Stimulated activated naive CD8-positive, alpha-beta T cell treated with anti-CD3 and anti-CD28 coated beads, Interleukin-15, amount 100 ng/mL, for 72 hours (primary cell): ENCODE measurements at regions not wholly inside any gene's neighbourhood (a gene's known extent, or its start where the extent isn't known, plus 50 kb on each side); places are given as distances from the start of the nearest gene placed in this dataset.

Experiments used
- ATAC-seq: fragments of 150-1000 bp; cut with Tn5 transposase; 2 replicates; pipeline ENCODE4 v1.10.0; 2021; ENCODE audit warnings: mild to moderate bottlenecking, moderate library complexity
- DNase-seq, 2 donors: peaks; one replicate each; pipeline ENCODE4 v3.0.0; 2021 to 2022
- H3K27ac Mint-ChIP-seq, 2 donors: one replicate each; pipeline ENCODE4 v1.8.0; 2022; ENCODE audit warnings: mild to moderate bottlenecking in 2 of 2, mixed read lengths in 2 of 2, moderate library complexity in 2 of 2
- H3K27me3 Mint-ChIP-seq: one replicate; pipeline ENCODE4 v1.8.0; 2022; ENCODE audit warnings: mixed read lengths
- H3K4me1 Mint-ChIP-seq: one replicate; pipeline ENCODE4 v1.8.0; 2022; ENCODE audit warnings: mild to moderate bottlenecking, mixed read lengths
- H3K4me3 Mint-ChIP-seq, 2 donors: one replicate each; pipeline ENCODE4 v1.8.0; 2022; ENCODE audit warnings: mild to moderate bottlenecking in 2 of 2, mixed read lengths in 2 of 2, moderate library complexity in 1 of 2
- H3K9me3 Mint-ChIP-seq, 2 donors: one replicate each; pipeline ENCODE4 v1.8.0; 2022; ENCODE audit warnings: mixed read lengths in 2 of 2

DNA sequence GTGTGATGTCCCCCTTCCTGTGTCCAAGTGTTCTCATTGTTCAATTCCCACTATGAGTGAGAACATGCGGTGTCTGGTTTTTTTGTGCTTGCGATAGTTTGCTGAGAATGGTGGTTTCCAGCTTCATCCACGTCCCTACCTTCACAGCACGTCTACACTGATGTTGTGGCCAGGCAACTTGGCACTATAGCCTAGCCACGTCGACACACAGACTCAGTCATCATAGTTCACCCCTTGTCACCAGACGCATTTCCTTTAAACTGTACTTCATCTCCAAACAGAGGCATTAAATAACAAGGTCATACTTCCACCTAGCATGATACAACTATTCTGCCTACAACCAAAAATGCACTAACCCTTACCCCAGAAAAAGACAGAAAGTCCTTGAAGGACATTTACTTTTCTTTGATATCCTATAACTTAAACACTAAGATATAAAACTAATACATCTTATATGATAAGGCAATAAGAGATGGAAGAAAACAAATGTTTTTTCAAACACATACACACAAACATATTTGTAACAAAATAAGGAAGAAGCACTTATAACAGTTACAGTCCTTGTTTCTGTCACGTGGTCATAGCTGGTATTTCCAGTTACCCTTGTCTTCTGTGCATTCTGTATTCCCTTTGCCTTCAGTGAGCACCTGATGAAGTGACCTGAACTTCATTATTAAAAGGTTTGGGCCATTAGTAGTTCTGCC lies 121.4 kb downstream of the KLF13 start:
- Mint-ChIP-seq H3K4me1 (peaks cover 31% of the 10 kb centered on the region), H3K4me3 (no peak overlapping the region), H3K27me3 (no peaks in the 10 kb centered on the region), H3K27ac (no peak overlapping the region), H3K9me3 (peaks cover 4 to 6% of the 10 kb centered on the region in 2 donors)
- no peak for ATAC-seq
- DNase-seq = no peak

GRCh38 chr15:31448635-31448979 lies 122.0 kb downstream of the KLF13 start:
- H3K4me3 Mint-ChIP-seq = no peak overlapping the region
- H3K27me3 Mint-ChIP-seq = no peaks in the 10 kb centered on the region
- H3K4me1 Mint-ChIP-seq = peaks cover 26% of the 10 kb centered on the region
- H3K9me3 Mint-ChIP-seq = peaks cover 4 to 6% of the 10 kb centered on the region in 2 donors
- DNase-seq (no peak), ATAC-seq (no peak)
- H3K27ac Mint-ChIP-seq = no peak overlapping the region

- no peak for ATAC-seq
- no peak overlapping the region for H3K4me3 Mint-ChIP-seq
- peaks cover 19% of the 10 kb centered on the region for H3K4me1 Mint-ChIP-seq
These were observed 126.2 kb downstream of the KLF13 start for GRCh38 chr15:31452595-31453557.

GRCh38 chr15:31453558-31454318 lies 127.1 kb downstream of the KLF13 start:
- Mint-ChIP-seq H3K4me1 (peaks cover 19% of the 10 kb centered on the region), H3K9me3 (peaks cover 4 to 6% of the 10 kb centered on the region in 2 donors), H3K27ac (peak overlapping the region; percentile 43 to 72), H3K27me3 (no peaks in the 10 kb centered on the region), H3K4me3 (no peak overlapping the region)
- ATAC-seq = no peak
- DNase-seq = no peak

More at GRCh38 chr15:31452595-31453557, 126.2 kb downstream of the KLF13 start:
- no peaks in the 10 kb centered on the region for H3K27me3 Mint-ChIP-seq
- peaks cover 4 to 6% of the 10 kb centered on the region in 2 donors for H3K9me3 Mint-ChIP-seq
- no peak for DNase-seq
- H3K27ac Mint-ChIP-seq = no peak overlapping the region

DNA sequence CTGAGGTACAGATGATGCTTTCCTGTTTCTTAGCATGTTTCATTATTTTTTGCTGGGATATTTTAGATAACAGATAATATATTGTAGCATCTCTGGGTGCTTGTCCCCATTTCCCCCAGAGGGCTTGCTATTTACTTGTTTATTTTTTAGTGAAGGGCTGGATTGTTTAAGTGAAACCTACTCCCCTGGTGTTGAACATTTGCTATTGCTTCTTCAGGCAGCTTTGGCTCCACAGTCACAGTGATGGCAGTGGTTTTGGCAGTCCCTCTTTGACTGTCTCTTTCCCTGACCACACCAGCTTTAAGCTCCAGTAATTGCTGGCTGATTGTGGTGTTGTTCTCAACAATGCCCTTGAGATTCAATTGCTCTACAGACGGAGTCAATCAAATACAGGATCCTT lies 128.9 kb downstream of the KLF13 start:
- no peak for DNase-seq
- Mint-ChIP-seq H3K4me3 (no peak overlapping the region), H3K27me3 (no peaks in the 10 kb centered on the region), H3K9me3 (no peaks in the 10 kb centered on the region), H3K4me1 (peaks cover 28% of the 10 kb centered on the region), H3K27ac (no peak overlapping the region)
- peak; percentile 60 for ATAC-seq

GRCh38 chr15:31456354-31457060 lies 129.9 kb downstream of the KLF13 start:
- no peak for DNase-seq

GRCh38 chr15:31457161-31457560 lies 130.5 kb downstream of the KLF13 start:
- no peak overlapping the region for H3K27ac Mint-ChIP-seq
- ATAC-seq (no peak), DNase-seq (no peak)
- H3K4me1 Mint-ChIP-seq = peaks cover 34% of the 10 kb centered on the region
- H3K4me3 Mint-ChIP-seq = no peak overlapping the region
- no peaks in the 10 kb centered on the region for H3K9me3 Mint-ChIP-seq
- no peaks in the 10 kb centered on the region for H3K27me3 Mint-ChIP-seq

More at GRCh38 chr15:31456354-31457060, 129.9 kb downstream of the KLF13 start:
- no peak overlapping the region for H3K4me3 Mint-ChIP-seq
- no peaks in the 10 kb centered on the region for H3K9me3 Mint-ChIP-seq
- H3K27ac Mint-ChIP-seq = no peak overlapping the region
- no peak for ATAC-seq
- H3K4me1 Mint-ChIP-seq = peaks cover 34% of the 10 kb centered on the region
- H3K27me3 Mint-ChIP-seq = no peaks in the 10 kb centered on the region

DNA sequence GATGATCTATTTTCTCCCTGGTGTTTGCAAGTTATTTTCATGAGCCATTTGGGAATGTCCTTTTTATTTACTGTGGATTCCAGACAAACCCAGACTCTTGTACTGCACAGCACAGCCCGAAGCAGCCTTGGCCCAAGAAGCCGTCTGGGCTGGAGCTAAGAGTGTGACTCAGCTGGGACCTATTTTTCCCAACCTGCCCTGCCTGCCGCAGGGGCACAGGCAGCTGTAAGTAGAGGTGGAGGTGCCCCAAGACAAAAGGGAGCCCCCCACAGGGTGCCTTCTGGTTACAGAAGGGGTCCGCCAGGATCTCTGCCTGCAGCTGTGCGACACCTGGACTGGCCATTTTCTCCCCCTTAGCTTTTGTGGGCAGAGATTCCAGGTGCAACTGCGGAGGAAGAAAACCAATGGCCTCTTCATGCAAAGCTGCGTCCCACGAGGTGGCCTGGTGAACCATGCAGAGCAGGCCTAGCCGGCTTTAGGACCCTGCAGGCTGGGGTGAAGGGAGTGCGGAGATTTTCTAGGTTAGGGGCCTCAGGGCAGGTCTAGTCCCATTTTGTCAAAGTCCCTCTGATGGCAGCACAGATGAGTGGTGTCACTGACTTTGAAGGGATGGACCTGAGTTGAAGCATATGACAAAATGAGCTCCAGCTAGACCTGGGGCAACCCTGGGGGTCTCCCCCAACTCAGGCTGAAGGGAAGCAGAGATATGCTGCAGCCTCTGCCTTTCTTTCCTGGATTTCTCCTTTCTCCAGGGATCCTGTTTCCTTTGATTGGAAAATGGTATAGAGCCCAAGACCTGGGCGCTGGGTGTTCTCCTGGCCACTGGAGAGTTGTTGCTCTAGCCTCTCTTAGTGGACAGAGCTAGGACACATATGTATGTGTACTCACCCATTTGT lies 131.2 kb downstream of the KLF13 start:
- Mint-ChIP-seq H3K27me3 (no peaks in the 10 kb centered on the region), H3K27ac (peak overlapping the region in 1 of 2 donors; percentile 49)

GRCh38 chr15:31458596-31459399 lies 132.2 kb downstream of the KLF13 start:
- no peaks in the 10 kb centered on the region for H3K9me3 Mint-ChIP-seq
- H3K27me3 Mint-ChIP-seq = no peaks in the 10 kb centered on the region
- DNase-seq (peak; percentile 33 to 58), ATAC-seq (peak; percentile 98)
- peak overlapping the region; percentile 44 to 70 for H3K4me3 Mint-ChIP-seq
- H3K27ac Mint-ChIP-seq = peak overlapping the region; percentile 40 to 49
- peaks cover 34% of the 10 kb centered on the region for H3K4me1 Mint-ChIP-seq

More for the DNA sequence above, 131.2 kb downstream of the KLF13 start:
- peaks cover 34% of the 10 kb centered on the region for H3K4me1 Mint-ChIP-seq
- DNase-seq (no peak), ATAC-seq (no peak)
- H3K4me3 Mint-ChIP-seq = no peak overlapping the region
- H3K9me3 Mint-ChIP-seq = no peaks in the 10 kb centered on the region

DNA sequence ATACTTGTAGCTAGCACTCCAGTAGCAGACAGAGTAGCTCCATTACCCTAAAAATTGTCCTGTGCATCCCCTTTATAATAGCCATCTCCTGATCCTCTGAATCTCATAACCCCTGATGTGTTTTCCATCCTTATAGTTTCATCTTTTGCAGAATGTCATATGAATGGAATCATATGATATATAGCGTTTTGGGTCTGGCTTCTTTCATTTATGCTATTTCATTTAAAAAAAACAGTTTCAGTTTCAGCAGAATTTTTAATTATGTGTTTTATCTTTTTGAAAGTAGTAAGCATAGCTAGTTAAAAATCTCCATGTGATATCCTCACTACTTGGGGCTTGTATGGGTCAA lies 132.7 kb downstream of the KLF13 start:
- Mint-ChIP-seq H3K27me3 (no peaks in the 10 kb centered on the region), H3K27ac (peak overlapping the region; percentile 7 to 40), H3K9me3 (no peaks in the 10 kb centered on the region), H3K4me1 (peaks cover 37% of the 10 kb centered on the region), H3K4me3 (peak overlapping the region; percentile 44 to 70)
- no peak for ATAC-seq
- DNase-seq = no peak

GRCh38 chr15:31461375-31461774 lies 134.7 kb downstream of the KLF13 start:
- Mint-ChIP-seq H3K9me3 (no peaks in the 10 kb centered on the region), H3K27ac (no peak overlapping the region), H3K27me3 (no peaks in the 10 kb centered on the region), H3K4me3 (no peak overlapping the region), H3K4me1 (peaks cover 42% of the 10 kb centered on the region)
- DNase-seq (no peak), ATAC-seq (no peak)

- no peaks in the 10 kb centered on the region for H3K9me3 Mint-ChIP-seq
- H3K4me1 Mint-ChIP-seq = peaks cover 42% of the 10 kb centered on the region
- H3K4me3 Mint-ChIP-seq = no peak overlapping the region
- no peak for ATAC-seq
- H3K27ac Mint-ChIP-seq = no peak overlapping the region
- no peaks in the 10 kb centered on the region for H3K27me3 Mint-ChIP-seq
- DNase-seq = no peak
These were observed 135.4 kb downstream of the KLF13 start for GRCh38 chr15:31461911-31462480.

DNA sequence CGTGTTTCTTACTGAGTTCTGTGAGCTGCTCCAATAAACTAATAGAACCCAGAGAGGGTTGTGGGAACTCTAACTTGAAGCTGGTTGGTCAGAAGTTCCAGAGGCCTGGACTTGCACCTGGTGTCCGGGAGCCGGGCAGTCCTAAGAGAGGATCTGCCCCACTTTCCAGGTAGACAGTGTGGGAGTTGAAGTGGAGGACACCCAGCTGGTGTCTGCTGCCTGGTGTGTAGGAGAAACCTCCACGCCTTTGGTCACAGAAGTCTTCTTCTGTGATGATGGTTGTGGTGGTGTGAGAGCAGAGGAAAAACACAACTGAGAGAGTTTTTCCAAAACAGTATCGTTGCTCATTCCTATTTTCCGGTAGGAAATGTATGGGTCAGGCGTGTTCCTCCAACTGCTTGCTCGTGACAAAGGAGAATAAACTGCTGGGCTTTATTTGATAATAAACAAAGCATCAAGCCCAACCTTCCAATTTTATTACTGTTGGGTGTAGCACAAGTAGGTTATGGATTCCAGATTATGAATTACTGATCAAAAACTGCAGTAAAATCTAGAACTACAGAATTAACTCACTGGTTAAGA lies 137.0 kb downstream of the KLF13 start:
- DNase-seq (no peak), ATAC-seq (no peak)
- no peaks in the 10 kb centered on the region for H3K27me3 Mint-ChIP-seq
- H3K4me3 Mint-ChIP-seq = no peak overlapping the region
- H3K9me3 Mint-ChIP-seq = no peaks in the 10 kb centered on the region
- no peak overlapping the region for H3K27ac Mint-ChIP-seq
- H3K4me1 Mint-ChIP-seq = peaks cover 33% of the 10 kb centered on the region
